Smooth muscle cell (in vitro differentiated cells): ENCODE measurements at regions not wholly inside any gene's neighbourhood (a gene's known extent, or its start where the extent isn't known, plus 50 kb on each side); places are given as distances from the start of the nearest gene placed in this dataset.

Experiments
- DNase-seq: peaks from one replicate; lab custom pipeline; 2025; ENCODE audit not compliant: unreplicated experiment; lab: John Stamatoyannopoulos, UW
- H2AFZ ChIP-seq: fragments of 200-600 bp; sonication (generic); 2 replicates; pipeline ENCODE4 v1.6.0; 2016; ENCODE audit warnings: antibody characterized with exemption, low read depth, mild to moderate bottlenecking
- H3F3A ChIP-seq: fragments of 200-600 bp; sonication (generic); 2 replicates; pipeline ENCODE4 v1.6.0; 2017; ENCODE audit warnings: antibody characterized with exemption, low read depth
- H3K27ac ChIP-seq: fragments of 200-600 bp; sonication (generic); 2 replicates; pipeline ENCODE4 v1.5.1; 2016; ENCODE audit warnings: low read depth, mild to moderate bottlenecking
- H3K27me3 ChIP-seq: fragments of 200-600 bp; sonication (generic); 2 replicates; pipeline ENCODE4 v1.6.1; 2016; ENCODE audit warnings: low read depth, mild to moderate bottlenecking
- H3K36me3 ChIP-seq: fragments of 200-600 bp; sonication (generic); 2 replicates; pipeline ENCODE4 v1.5.1; 2016; ENCODE audit warnings: low read depth
- H3K4me1 ChIP-seq: fragments of 200-600 bp; sonication (generic); 2 replicates; pipeline ENCODE4 v1.5.1; 2016; ENCODE audit warnings: low read depth
- H3K4me2 ChIP-seq: fragments of 200-600 bp; sonication (generic); 2 replicates; pipeline ENCODE4 v1.6.0; 2016; ENCODE audit warnings: mild to moderate bottlenecking
- H3K4me3 ChIP-seq: fragments of 200-600 bp; sonication (generic); 2 replicates; pipeline ENCODE4 v1.5.1; 2016; ENCODE audit warnings: mild to moderate bottlenecking
- H3K79me2 ChIP-seq: fragments of 200-600 bp; sonication (generic); 2 replicates; pipeline ENCODE4 v1.6.0; 2016; ENCODE audit warnings: low read depth, mild to moderate bottlenecking
- H3K9ac ChIP-seq: fragments of 200-600 bp; sonication (generic); 2 replicates; pipeline ENCODE4 v1.6.0; 2016; ENCODE audit warnings: low read depth
- H3K9me3 ChIP-seq: fragments of 200-600 bp; sonication (generic); replicated peaks from 2 replicates; pipeline ENCODE4 v1.5.1; 2016; ENCODE audit warnings: low read depth
- H4K20me1 ChIP-seq: fragments of 200-600 bp; sonication (generic); 2 replicates; pipeline ENCODE4 v1.6.0; 2016; ENCODE audit warnings: low read depth
- WGBS: methylation state at CpG from one replicate; pipeline ENCODE4 v1.1.7; 2016; ENCODE audit warnings: low lambda C conversion rate; 5-methylcytosine and 5-hydroxymethylcytosine counted together
- TF ChIP-seq, protein P1 (sequence below): fragments of 200-600 bp; sonication (generic); IDR thresholded peaks from 2 replicates; pipeline ENCODE4 v1.5.1; 2017; ENCODE audit warnings: borderline replicate concordance, mild to moderate bottlenecking, antibody characterized with exemption; ENCODE audit not compliant: insufficient read depth, poor library complexity, severe bottlenecking

- Histone ChIP-seq H3K9me3 (no peaks in the 10 kb centered on the region), H3K27me3 (peaks cover 2% of the 10 kb centered on the region), H3K27ac (no peak overlapping the region), H3K79me2 (no peaks in the 10 kb centered on the region), H4K20me1 (no peaks in the 10 kb centered on the region), H3K4me2 (no peak overlapping the region), H3K4me3 (no peak overlapping the region), H2AFZ (no peak overlapping the region), H3K36me3 (no peaks in the 10 kb centered on the region), H3F3A (no peaks in the 10 kb centered on the region), H3K9ac (no peak overlapping the region), H3K4me1 (no peaks in the 10 kb centered on the region)
- TF ChIP-seq, protein P1, sequence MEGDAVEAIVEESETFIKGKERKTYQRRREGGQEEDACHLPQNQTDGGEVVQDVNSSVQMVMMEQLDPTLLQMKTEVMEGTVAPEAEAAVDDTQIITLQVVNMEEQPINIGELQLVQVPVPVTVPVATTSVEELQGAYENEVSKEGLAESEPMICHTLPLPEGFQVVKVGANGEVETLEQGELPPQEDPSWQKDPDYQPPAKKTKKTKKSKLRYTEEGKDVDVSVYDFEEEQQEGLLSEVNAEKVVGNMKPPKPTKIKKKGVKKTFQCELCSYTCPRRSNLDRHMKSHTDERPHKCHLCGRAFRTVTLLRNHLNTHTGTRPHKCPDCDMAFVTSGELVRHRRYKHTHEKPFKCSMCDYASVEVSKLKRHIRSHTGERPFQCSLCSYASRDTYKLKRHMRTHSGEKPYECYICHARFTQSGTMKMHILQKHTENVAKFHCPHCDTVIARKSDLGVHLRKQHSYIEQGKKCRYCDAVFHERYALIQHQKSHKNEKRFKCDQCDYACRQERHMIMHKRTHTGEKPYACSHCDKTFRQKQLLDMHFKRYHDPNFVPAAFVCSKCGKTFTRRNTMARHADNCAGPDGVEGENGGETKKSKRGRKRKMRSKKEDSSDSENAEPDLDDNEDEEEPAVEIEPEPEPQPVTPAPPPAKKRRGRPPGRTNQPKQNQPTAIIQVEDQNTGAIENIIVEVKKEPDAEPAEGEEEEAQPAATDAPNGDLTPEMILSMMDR = no peak
- 60% methylated on average over 2 of the region's 2 CpGs for WGBS
- DNase-seq = no peak
Measured at GRCh38 chr11:42003801-42004200, 544.3 kb upstream of the LRRC4C start.

GRCh38 chr11:42006766-42007165 is 547.3 kb upstream of the LRRC4C start:
- Histone ChIP-seq H3K36me3 (no peaks in the 10 kb centered on the region), H4K20me1 (no peaks in the 10 kb centered on the region), H3K4me3 (no peak overlapping the region), H3K9me3 (no peaks in the 10 kb centered on the region), H3K27ac (no peak overlapping the region), H3K4me2 (no peak overlapping the region), H3K27me3 (no peaks in the 10 kb centered on the region), H3K9ac (no peak overlapping the region), H3K4me1 (no peaks in the 10 kb centered on the region), H3K79me2 (no peaks in the 10 kb centered on the region), H3F3A (no peaks in the 10 kb centered on the region), H2AFZ (no peak overlapping the region)
- WGBS = 81% methylated on average over 1 of the region's 1 CpG
- no peak for DNase-seq
- TF ChIP-seq, protein P1 = no peak

GRCh38 chr11:42012271-42012670 is 552.8 kb upstream of the LRRC4C start:
- 74% methylated on average over 3 of the region's 3 CpGs for WGBS
- Histone ChIP-seq H4K20me1 (no peaks in the 10 kb centered on the region), H2AFZ (no peak overlapping the region), H3K27me3 (no peaks in the 10 kb centered on the region), H3K36me3 (no peaks in the 10 kb centered on the region), H3F3A (no peaks in the 10 kb centered on the region), H3K79me2 (no peaks in the 10 kb centered on the region), H3K4me2 (no peak overlapping the region), H3K4me3 (no peak overlapping the region), H3K9me3 (no peaks in the 10 kb centered on the region), H3K4me1 (no peaks in the 10 kb centered on the region), H3K27ac (no peak overlapping the region), H3K9ac (no peak overlapping the region)
- TF ChIP-seq, protein P1 = no peak
- DNase-seq = no peak

GRCh38 chr11:42013656-42014201 is 554.3 kb upstream of the LRRC4C start:
- Histone ChIP-seq H3F3A (no peaks in the 10 kb centered on the region), H3K27ac (no peak overlapping the region), H3K9me3 (no peaks in the 10 kb centered on the region), H3K79me2 (no peaks in the 10 kb centered on the region), H3K4me3 (no peak overlapping the region), H3K4me2 (no peak overlapping the region), H3K9ac (no peak overlapping the region), H3K27me3 (no peaks in the 10 kb centered on the region), H3K4me1 (no peaks in the 10 kb centered on the region), H3K36me3 (no peaks in the 10 kb centered on the region), H2AFZ (no peak overlapping the region), H4K20me1 (no peaks in the 10 kb centered on the region)
- DNase-seq = no peak
- WGBS = 90% methylated on average over 6 of the region's 6 CpGs
- TF ChIP-seq, protein P1 = no peak
